MG63 (cell line): ENCODE measurements at regions not wholly inside any gene's neighbourhood (a gene's known extent, or its start where the extent isn't known, plus 50 kb on each side); places are given as distances from the start of the nearest gene placed in this dataset.
"Not testable (repeated sequence)": the region's sequence is repeated elsewhere in the genome, so short reads cannot be mapped to it uniquely, and the experiment has no call there.

Experiments used
- DNase-seq: peaks from one replicate; pipeline ENCODE4 v3.0.0-alpha.2; 2020
- H3K27me3 ChIP-seq: fragments of 250-450 bp; sonication (Bioruptor Pico); 2 replicates; pipeline ENCODE4 v1.5.1; 2020; ENCODE audit warnings: mild to moderate bottlenecking, moderate library complexity
- H3K36me3 ChIP-seq: fragments of 250-450 bp; sonication (Bioruptor Pico); 2 replicates; pipeline ENCODE4 v1.5.1; 2020; ENCODE audit warnings: mild to moderate bottlenecking, moderate library complexity
- H3K4me3 ChIP-seq: fragments of 250-450 bp; sonication (Bioruptor Pico); 2 replicates; pipeline ENCODE4 v1.5.1; 2020; ENCODE audit warnings: mild to moderate bottlenecking, moderate library complexity
- H3K9me3 ChIP-seq: fragments of 250-450 bp; sonication (Bioruptor Pico); 2 replicates; pipeline ENCODE4 v1.5.1; 2020; ENCODE audit warnings: mild to moderate bottlenecking, moderate library complexity

DNA sequence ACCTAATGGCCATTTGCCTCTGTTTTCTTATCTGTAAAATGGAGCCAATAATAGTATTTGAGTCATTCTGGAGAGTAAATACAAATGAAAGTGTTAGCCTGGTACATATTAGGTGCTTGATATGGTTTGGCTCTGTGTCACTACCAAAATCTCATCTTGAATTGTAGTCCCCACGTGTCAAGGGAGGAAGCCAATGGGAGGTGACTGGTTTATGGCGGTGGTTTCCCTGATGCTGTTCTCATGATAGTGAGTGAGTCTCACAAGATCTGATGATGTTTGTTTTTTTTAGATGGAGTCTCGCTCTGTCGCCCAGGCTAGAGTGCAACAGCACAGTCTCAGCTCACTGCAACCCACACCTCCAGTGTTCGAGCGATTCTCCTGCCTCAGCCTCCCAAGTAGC, 194.0 kb upstream of the SEMA3E start:
- Histone ChIP-seq H3K4me3 (no peak overlapping the region), H3K36me3 (no peaks in the 10 kb centered on the region), H3K9me3 (no peaks in the 10 kb centered on the region), H3K27me3 (no peaks in the 10 kb centered on the region)
- no peak for DNase-seq

DNA sequence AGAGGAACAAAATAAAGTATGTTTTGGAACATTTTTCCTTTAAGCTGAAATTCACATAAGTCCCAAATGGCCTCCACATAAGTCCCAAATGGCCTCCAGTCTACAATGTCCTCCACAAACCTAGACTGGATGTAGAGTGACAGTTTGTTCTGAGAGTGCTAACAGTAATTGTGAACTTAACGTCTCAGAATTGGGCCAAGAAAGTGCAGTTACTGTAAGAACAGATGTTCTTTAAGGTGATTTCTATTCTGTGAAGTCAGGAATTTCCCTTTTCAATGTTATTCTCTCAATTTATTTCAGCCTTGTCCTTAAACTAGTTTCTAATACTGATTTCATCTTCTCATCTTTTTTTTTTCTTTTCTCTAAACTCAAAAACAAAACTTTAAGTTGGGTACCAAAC, 188.7 kb upstream of the SEMA3E start:
- H3K36me3 ChIP-seq, result no peaks in the 10 kb centered on the region
- DNase-seq, result no peak
- H3K4me3 ChIP-seq, result no peak overlapping the region
- no peaks in the 10 kb centered on the region for H3K9me3 ChIP-seq
- no peaks in the 10 kb centered on the region for H3K27me3 ChIP-seq

DNA sequence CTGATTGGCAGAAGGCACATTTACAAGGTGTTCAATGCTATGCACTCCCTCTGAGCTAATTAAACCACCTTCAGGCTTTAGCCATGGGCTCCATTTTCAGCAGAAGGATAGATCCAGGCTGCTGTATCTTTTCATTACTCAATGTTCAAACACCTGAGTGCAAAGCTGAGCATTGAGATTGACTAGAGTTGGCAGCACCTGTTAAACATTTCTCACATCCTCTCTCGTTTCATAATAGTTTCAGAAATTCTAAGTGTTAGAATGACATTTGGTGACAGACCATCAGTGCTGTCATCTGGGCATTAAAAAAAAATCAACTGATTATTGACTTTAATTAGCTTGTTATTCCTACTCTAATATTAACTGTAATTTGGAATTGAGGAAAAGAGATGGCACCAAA, 187.1 kb upstream of the SEMA3E start:
- Histone ChIP-seq H3K27me3 (no peaks in the 10 kb centered on the region), H3K4me3 (no peak overlapping the region), H3K36me3 (no peaks in the 10 kb centered on the region), H3K9me3 (no peaks in the 10 kb centered on the region)
- no peak for DNase-seq

DNA sequence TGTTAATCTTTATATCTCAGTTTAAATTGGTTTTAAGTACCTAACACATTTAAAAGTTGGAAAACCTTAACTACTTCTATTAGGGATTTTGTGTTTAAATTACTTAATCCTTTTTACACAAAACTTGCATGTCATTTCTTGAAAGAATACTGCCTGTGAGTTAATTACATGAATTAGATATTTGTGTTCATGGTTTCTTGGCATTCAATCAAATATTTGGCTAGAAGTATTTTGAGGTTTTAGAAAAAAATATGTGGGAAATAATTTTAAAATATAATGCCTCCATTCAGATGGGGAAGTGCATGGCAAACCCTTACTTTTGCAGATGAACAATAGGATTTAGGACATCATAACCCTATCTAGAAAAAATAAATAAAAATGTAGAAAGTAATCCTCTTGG, 186.5 kb upstream of the SEMA3E start:
- no peaks in the 10 kb centered on the region for H3K27me3 ChIP-seq
- H3K36me3 ChIP-seq, result no peaks in the 10 kb centered on the region
- DNase-seq, result no peak
- no peaks in the 10 kb centered on the region for H3K9me3 ChIP-seq
- no peak overlapping the region for H3K4me3 ChIP-seq

DNA sequence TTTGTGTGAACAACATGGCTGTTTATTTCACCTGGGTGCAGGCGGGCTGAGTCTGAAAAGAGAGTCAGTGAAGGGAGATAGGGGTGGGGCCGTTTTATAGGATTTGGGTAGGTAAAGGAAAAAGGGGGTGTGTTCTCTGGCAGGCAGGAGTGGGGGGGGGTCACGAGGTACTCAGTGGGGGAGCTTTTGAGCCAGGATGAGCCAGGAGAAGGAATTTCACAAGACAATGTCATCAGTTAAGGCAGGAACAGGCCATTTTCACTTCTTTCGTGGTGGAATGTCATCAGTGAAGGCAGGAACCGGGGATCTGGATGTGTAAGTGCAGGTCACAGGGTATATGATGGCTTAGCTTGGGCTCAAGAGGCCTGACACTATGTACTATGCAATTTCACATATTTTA, 184.8 kb upstream of the SEMA3E start:
- not testable (repeated sequence) for H3K9me3 ChIP-seq, H3K27me3 ChIP-seq, DNase-seq, H3K4me3 ChIP-seq, H3K36me3 ChIP-seq

DNA sequence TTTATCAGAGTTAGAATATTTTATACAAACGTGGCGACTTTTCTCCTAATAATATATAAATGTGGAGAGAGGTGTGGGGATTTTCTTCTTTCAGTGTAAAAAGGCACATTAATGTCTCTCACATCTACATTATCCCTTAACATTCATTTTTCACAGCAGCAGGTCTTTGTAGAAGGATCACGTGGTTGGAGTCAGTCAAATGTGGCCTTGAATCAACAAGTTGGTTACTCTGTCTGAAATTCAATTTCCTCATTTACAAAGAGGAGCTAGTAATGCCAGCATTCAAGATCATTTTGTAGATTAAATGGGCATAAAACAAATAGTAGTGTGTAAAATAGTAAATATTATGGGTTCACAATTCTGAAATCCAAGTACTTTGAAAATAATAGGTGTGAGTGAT, 183.1 kb upstream of the SEMA3E start:
- H3K4me3 ChIP-seq, result no peak overlapping the region
- DNase-seq, result no peak
- H3K36me3 ChIP-seq, result no peaks in the 10 kb centered on the region
- no peaks in the 10 kb centered on the region for H3K27me3 ChIP-seq
- no peaks in the 10 kb centered on the region for H3K9me3 ChIP-seq

DNA sequence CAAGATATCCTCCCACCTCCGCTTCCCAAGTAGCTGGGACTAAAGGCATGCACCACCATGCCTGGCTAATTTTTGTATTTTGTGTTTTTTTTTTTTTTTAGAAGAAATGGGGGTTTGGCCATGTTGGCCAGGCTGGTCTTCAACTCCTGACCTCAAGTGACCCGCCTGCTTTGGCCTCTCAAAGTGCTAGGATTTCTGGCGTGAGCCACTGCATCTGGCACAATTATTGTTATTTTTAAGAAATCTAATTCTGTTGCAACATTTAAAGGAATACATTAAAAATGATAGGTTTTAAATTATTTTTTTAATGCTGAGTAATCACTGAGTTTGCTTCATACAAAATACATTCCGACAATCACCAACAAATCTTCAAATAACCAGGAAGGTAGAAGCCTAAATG, 178.1 kb upstream of the SEMA3E start:
- peak; percentile 1 for DNase-seq
- H3K4me3 ChIP-seq, result no peak overlapping the region
- no peaks in the 10 kb centered on the region for H3K36me3 ChIP-seq

DNA sequence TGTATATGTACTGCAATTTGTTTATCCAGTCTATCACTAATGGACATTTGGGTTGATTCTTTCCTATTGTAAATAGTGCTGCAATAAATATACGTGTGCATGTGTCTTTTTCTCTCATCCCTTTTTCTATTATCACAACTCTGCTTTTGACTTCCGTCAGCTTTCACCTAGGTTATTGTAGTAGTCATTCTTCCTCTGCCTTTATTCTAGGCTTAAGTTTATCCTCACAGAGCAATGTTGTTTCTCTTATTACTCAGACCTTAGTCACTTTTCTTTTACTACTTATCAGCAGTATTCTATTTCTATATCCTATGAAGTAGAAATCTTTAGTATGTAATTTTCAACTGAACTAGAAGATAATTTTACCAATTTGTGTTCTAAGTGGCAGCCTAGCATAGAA, 175.3 kb upstream of the SEMA3E start:
- no peaks in the 10 kb centered on the region for H3K36me3 ChIP-seq
- H3K9me3 ChIP-seq, result no peaks in the 10 kb centered on the region
- no peak overlapping the region for H3K4me3 ChIP-seq
- H3K27me3 ChIP-seq, result no peaks in the 10 kb centered on the region
- DNase-seq, result no peak

More for the DNA sequence above, 178.1 kb upstream of the SEMA3E start:
- Histone ChIP-seq H3K27me3 (no peaks in the 10 kb centered on the region), H3K9me3 (no peaks in the 10 kb centered on the region)

DNA sequence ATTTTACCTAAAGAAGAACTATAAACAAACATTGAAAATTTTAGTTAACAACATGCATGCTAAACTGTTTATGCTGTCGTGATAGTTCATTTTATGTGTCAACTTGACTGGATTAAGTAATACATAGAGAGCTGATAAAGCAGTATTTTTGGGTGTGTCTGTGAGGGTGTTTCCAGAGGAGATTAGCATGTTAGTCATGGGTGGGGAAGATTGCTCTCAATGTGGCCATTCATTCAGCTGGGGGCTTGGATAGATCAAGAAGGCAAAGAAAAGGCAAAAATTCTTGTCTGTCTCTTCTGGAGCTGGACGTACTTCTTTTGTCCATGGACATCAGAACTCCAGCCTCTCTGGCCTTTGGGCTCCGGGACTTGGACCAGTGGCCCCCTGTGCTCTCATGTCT, 172.9 kb upstream of the SEMA3E start:
- H3K9me3 ChIP-seq, result no peaks in the 10 kb centered on the region
- no peaks in the 10 kb centered on the region for H3K36me3 ChIP-seq
- no peaks in the 10 kb centered on the region for H3K27me3 ChIP-seq
- H3K4me3 ChIP-seq, result no peak overlapping the region
- no peak for DNase-seq

DNA sequence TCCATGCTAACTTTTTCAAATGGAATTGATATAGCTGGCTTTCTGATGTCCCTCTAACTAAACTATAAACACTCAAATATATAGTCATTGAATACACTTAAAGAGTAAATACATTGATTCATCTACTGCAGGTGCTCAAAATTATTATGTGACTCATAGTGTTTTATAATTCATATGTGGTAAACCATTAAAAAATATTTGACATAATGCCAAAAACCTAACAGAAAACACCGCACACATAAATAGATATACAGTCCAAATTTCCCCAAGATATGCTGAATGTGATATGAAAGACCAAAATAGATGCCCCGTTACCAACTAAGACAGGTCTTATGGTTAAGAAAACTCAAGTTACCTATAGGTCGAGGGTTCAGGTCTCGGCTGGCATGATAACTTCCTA, 171.7 kb upstream of the SEMA3E start:
- Histone ChIP-seq H3K36me3 (no peaks in the 10 kb centered on the region), H3K4me3 (no peak overlapping the region), H3K27me3 (no peaks in the 10 kb centered on the region), H3K9me3 (no peaks in the 10 kb centered on the region)
- no peak for DNase-seq

DNA sequence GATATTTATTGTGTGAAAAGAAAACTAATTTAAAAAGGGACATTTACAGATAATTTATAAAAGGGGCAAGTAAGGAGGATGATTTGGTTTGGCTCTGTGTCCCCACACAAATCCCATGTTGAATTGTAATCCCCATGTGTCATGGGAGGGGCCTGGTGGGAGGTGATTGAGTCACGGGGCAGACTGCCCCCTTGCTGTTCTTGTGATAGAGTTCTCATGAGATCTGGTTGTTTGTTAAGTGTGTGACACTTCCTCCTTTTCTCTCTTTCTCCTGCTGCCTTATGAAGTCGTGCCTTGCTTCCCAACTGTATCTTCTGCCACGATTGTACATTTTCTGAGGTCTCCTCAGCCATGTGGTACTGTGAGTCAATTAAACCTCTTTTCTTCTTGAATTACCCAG, 171.0 kb upstream of the SEMA3E start:
- H3K36me3 ChIP-seq, result no peaks in the 10 kb centered on the region
- H3K4me3 ChIP-seq, result no peak overlapping the region
- no peaks in the 10 kb centered on the region for H3K27me3 ChIP-seq
- DNase-seq, result peak; percentile 0
- no peaks in the 10 kb centered on the region for H3K9me3 ChIP-seq

DNA sequence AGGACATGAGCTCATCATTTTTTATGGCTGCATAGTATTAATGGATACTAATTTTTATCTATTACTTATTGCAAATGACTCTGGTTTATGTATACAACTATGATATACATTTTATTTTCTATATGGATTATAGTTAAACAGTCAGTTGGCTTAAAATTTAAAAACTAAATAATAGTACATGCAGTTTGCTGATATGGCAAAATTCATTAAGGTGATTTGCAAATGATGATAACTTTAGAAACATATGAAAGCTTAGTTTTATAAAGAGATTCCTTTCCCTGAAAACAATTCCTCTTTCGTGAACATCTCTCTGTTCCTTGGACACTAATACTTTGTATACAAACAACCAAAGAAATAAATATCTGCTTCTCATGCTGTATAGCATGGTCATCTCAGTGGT, 165.5 kb upstream of the SEMA3E start:
- H3K4me3 ChIP-seq, result no peak overlapping the region
- no peak for DNase-seq
- no peaks in the 10 kb centered on the region for H3K27me3 ChIP-seq
- H3K9me3 ChIP-seq, result no peaks in the 10 kb centered on the region
- no peaks in the 10 kb centered on the region for H3K36me3 ChIP-seq

DNA sequence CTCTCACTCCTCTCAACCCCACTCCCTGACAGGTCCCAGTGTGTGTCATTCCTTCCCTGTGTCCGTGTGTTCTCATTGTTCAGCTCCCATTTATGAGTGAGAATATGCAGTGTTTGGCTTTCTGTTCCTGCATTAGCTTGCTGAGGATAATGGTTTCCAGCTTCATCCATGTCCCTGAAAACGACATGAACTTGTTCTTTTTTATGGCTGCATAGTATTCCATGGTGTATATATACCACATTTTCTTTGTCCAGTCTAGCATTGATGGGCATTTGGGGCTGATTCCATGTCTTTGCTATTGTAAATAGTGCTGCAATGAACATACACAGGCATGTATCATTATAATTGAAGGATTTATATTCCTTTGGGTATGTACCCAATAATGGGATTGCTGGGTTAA, 163.6 kb upstream of the SEMA3E start:
- DNase-seq, H3K36me3 ChIP-seq, H3K27me3 ChIP-seq, H3K9me3 ChIP-seq, H3K4me3 ChIP-seq: not testable (repeated sequence)

DNA sequence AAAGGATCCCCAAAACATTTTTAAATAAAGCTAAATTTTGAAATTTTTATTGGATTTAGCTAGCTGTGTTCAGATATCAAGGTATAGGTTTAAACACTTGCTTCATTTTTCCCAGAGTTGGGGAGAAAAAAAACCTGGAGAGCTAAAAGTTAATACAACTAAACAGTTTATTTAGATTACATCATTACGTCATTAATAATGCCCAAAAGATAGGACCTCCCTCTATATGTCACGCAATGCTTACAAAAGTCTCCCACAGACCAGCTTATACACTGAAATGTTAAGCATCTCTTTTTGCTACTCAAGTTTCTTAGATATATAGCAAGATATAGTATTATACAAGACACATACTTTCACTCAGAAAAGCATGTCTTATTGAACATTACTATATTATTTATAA, 160.0 kb upstream of the SEMA3E start:
- Histone ChIP-seq H3K27me3 (no peaks in the 10 kb centered on the region), H3K9me3 (no peaks in the 10 kb centered on the region), H3K4me3 (no peak overlapping the region), H3K36me3 (no peaks in the 10 kb centered on the region)
- DNase-seq, result no peak

DNA sequence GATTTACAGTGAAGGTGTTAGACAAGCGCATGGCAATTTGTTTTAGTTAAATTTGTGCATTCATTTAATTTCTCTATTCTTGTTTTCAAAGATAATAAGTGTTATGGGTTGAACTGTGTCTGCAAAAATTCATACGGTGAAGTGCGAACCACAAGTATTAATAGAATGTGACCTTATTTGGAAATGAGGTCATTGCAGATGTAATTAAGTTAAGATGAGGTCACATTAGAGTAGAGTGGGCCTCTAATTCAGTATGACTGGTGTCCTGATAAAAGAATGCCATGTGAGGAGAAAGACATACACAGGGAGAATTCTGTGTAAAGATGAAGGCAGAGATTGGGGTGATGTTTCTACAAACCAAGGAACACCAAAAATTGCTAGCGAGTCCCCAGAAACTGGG, 158.8 kb upstream of the SEMA3E start:
- Histone ChIP-seq H3K27me3 (no peaks in the 10 kb centered on the region), H3K36me3 (no peaks in the 10 kb centered on the region), H3K4me3 (no peak overlapping the region), H3K9me3 (no peaks in the 10 kb centered on the region)
- DNase-seq, result no peak

DNA sequence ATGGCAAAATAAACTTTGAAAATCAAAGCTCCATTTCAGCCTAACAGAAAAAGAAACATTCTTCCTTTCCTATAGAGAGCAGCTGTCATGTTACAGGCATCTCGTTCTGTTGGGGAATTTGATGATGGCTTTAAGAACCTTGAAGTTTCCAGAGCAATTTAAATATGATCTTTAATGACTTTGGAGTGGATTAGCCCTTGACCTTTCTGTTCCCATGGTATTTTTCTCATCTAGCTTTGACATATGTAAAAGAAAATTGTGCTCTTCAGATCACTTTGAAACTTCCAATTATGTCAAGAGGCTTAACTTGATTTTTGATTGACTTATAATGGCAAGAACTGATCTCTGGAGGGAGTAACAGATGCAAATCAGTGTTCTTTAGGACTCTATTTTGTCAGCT, 157.6 kb upstream of the SEMA3E start:
- DNase-seq, result no peak
- H3K27me3 ChIP-seq, result no peaks in the 10 kb centered on the region
- no peak overlapping the region for H3K4me3 ChIP-seq
- no peaks in the 10 kb centered on the region for H3K36me3 ChIP-seq
- no peaks in the 10 kb centered on the region for H3K9me3 ChIP-seq

DNA sequence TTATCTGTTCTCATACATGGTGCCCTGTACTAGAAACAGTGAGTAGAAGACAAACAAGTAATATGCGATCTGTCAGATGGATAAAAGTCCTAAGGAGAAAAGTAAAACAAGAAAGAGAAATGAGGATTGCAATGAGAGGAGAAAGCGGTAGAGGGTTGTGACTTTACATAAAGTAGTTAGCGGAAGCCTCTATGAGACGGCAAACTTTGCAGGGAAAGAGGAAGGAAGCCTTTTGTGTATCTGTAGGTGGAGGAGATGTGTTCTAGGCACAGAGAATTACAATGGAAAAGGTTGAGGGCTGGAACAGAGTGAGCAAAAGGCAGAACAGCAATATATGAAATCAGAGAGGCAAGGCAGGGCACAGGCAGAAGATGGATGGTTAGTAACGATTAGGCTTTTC, 150.4 kb upstream of the SEMA3E start:
- Histone ChIP-seq H3K9me3 (no peaks in the 10 kb centered on the region), H3K4me3 (no peak overlapping the region), H3K36me3 (no peaks in the 10 kb centered on the region), H3K27me3 (no peaks in the 10 kb centered on the region)
- no peak for DNase-seq

DNA sequence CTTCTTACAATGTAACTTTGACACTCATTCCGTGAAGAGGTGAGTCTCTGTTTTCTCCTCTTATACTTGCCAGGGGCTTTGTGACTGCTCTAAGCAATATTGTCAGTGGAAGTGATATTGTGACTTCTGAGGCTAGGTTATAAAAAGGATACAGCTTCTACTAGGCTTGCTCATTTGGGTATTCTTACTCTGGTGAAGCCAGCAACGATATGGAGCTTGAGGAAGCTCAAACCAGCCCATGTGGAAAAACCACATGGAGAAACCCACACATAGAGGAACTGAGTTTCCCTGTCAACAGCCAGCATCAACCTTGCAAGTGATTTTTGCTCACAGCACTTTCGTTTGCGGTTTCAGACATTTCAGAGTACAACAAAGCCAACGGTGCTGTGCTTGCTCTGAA, 149.6 kb upstream of the SEMA3E start:
- no peaks in the 10 kb centered on the region for H3K27me3 ChIP-seq
- no peak overlapping the region for H3K4me3 ChIP-seq
- no peak for DNase-seq
- no peaks in the 10 kb centered on the region for H3K36me3 ChIP-seq
- no peaks in the 10 kb centered on the region for H3K9me3 ChIP-seq

DNA sequence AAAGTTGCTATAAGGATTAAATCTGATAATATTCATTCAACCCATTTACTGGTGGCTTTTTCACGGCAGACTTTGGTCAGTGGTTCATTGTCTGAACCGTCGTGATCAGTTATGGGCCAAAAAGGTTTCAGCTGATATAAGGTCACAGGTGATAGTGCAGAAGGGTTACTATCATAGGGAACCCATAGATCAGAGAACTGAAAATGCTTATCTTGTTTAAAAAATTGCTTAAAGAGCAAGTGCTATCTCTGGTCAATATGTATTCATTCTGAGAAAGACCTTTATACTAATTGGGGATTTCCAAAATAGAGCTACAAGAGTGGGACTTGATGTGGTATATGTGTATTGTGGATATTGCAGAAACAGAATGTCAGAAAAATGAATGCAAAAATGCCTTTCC, 147.8 kb upstream of the SEMA3E start:
- DNase-seq, result no peak
- Histone ChIP-seq H3K27me3 (no peaks in the 10 kb centered on the region), H3K9me3 (no peaks in the 10 kb centered on the region), H3K4me3 (no peak overlapping the region), H3K36me3 (no peaks in the 10 kb centered on the region)
